Keratinocyte (primary cell): ENCODE measurements at regions not wholly inside any gene's neighbourhood (a gene's known extent, or its start where the extent isn't known, plus 50 kb on each side); places are given as distances from the start of the nearest gene placed in this dataset.

Experiments
- DNase-seq: peaks from one replicate; pipeline ENCODE4 v3.0.0-alpha.2; 2011; ENCODE audit warnings: low read depth, missing footprints, low spot score
- FAIRE-seq: peaks from 2 replicates; lab custom pipeline; 2011; peaks lifted over from hg19 to GRCh38; lab: Jason Lieb, UNC
- H2AFZ ChIP-seq: 2 replicates; pipeline ENCODE4 v1.6.0; 2012; ENCODE audit warnings: low read length, control low read depth, inconsistent platforms; ENCODE audit not compliant: control insufficient read depth
- H3K27ac ChIP-seq: 2 replicates; pipeline ENCODE4 v1.5.1; 2011; ENCODE audit warnings: low read length; ENCODE audit not compliant: control insufficient read depth, insufficient read depth
- H3K27me3 ChIP-seq: 3 replicates; pipeline ENCODE4 v1.6.0; 2011; ENCODE audit warnings: low read length; ENCODE audit not compliant: control insufficient read depth, insufficient read depth; ENCODE audit errors: extremely low read depth
- H3K36me3 ChIP-seq, 2 experiments: 2 replicates in 1 of 2; 3 replicates in 1 of 2; pipeline ENCODE4 v1.5.1; 2011; ENCODE audit warnings: low read length in 2 of 2, mild to moderate bottlenecking in 1 of 2; ENCODE audit not compliant: control insufficient read depth in 2 of 2, insufficient read depth in 2 of 2; ENCODE audit errors: extremely low read depth in 1 of 2
- H3K4me1 ChIP-seq: 3 replicates; pipeline ENCODE4 v1.5.1; 2011; ENCODE audit warnings: low read length; ENCODE audit not compliant: control insufficient read depth, insufficient read depth; ENCODE audit errors: extremely low read depth
- H3K4me2 ChIP-seq: 3 replicates; pipeline ENCODE4 v1.6.0; 2011; ENCODE audit warnings: low read depth, low read length; ENCODE audit not compliant: control insufficient read depth, insufficient read depth; ENCODE audit errors: extremely low read depth
- H3K4me3 ChIP-seq, 3 experiments: fragments of 200-600 bp in 1 of 3; sonication (generic) in 1 of 3; 2 replicates in 2 of 3; 3 replicates in 1 of 3; pipeline ENCODE4 v1.5.1; 2011 to 2016; ENCODE audit warnings: low read length in 3 of 3, mild to moderate bottlenecking in 3 of 3, control low read depth in 2 of 3, inconsistent platforms in 1 of 3, low read depth in 1 of 3, mixed read lengths in 1 of 3, mixed run types in 1 of 3, moderate library complexity in 1 of 3; ENCODE audit not compliant: control insufficient read depth in 2 of 3, insufficient read depth in 2 of 3; ENCODE audit errors: extremely low read depth in 1 of 3
- H3K79me2 ChIP-seq: 2 replicates; pipeline ENCODE4 v1.6.0; 2012; ENCODE audit warnings: low read length; ENCODE audit not compliant: control insufficient read depth, insufficient read depth
- H3K9ac ChIP-seq: 3 replicates; pipeline ENCODE4 v1.6.0; 2011; ENCODE audit warnings: low read length; ENCODE audit not compliant: control insufficient read depth, insufficient read depth; ENCODE audit errors: extremely low read depth
- H3K9me1 ChIP-seq: 3 replicates; pipeline ENCODE4 v1.6.0; 2011; ENCODE audit warnings: low read length; ENCODE audit not compliant: control insufficient read depth, insufficient read depth; ENCODE audit errors: extremely low read depth
- H3K9me3 ChIP-seq: 2 replicates; pipeline ENCODE4 v1.5.1; 2012; ENCODE audit warnings: low read depth, low read length; ENCODE audit not compliant: control insufficient read depth
- H4K20me1 ChIP-seq: 3 replicates; pipeline ENCODE4 v1.6.0; 2011; ENCODE audit warnings: low read length; ENCODE audit not compliant: control insufficient read depth, insufficient read depth; ENCODE audit errors: extremely low read depth
- EZH2 ChIP-seq: IDR thresholded peaks from one replicate; pipeline ENCODE4 v1.6.1; 2012; ENCODE audit warnings: inconsistent platforms, mild to moderate bottlenecking, low read length, moderate library complexity
- dilution Hi-C: fragments of 300-500 bp; cut with MboI; formaldehyde crosslinking; loops from one replicate; pipeline ENCODE4 v1.7.0; 2020; ENCODE audit warnings: low sequenced_read_pairs; ENCODE audit not compliant: extremely low pct_ligation_motif_present
- TF ChIP-seq, protein P1 (sequence below), 3 experiments: IDR thresholded peaks in 1 of 3; conservative IDR thresholded peaks in 1 of 3; optimal IDR thresholded peaks in 1 of 3; 2 replicates in 2 of 3; 3 replicates in 1 of 3; pipeline versions ENCODE3 to v1.5.1; 2011; ENCODE audit warnings: low read length in 3 of 3, mild to moderate bottlenecking in 3 of 3, moderate library complexity in 2 of 3, control low read depth in 1 of 3, inconsistent platforms in 1 of 3; ENCODE audit not compliant: insufficient read depth in 2 of 3; ENCODE audit errors: extremely low read depth in 1 of 3

DNA sequence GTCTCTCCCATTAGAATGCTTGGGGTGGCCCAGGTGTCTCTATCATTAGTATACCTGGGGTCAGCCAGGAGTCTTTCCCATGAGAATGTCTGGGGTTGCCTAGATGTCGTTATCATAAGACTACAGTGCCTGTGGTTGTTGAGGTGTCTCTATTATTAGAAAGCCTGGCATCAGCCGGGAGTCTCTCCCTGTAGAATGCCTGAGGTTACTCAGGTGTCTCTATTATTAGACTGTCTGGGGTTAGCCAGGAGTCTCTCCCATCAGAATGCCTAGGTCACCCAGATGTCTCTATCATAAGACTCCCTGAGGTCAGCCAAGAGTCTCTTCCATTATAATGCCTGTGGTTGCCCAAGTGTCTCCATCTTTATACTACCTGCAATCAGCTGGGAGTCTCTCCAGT is 1541.1 kb downstream of the UQCRFS1 start:
- Histone ChIP-seq H3K9ac (no peak overlapping the region), H3K4me3 (no peak overlapping the region), H3K9me1 (no peaks in the 10 kb centered on the region), H3K9me3 (no peaks in the 10 kb centered on the region), H3K4me2 (no peak overlapping the region), H3K27me3 (no peaks in the 10 kb centered on the region), H2AFZ (no peak overlapping the region), H3K79me2 (no peaks in the 10 kb centered on the region), H4K20me1 (no peaks in the 10 kb centered on the region), H3K4me1 (no peaks in the 10 kb centered on the region), H3K36me3 (no peaks in the 10 kb centered on the region), H3K27ac (no peak overlapping the region)
- dilution Hi-C loops, result no loop called here
- FAIRE-seq, result no peak
- TF ChIP-seq EZH2, result no peak
- TF ChIP-seq, protein P1, sequence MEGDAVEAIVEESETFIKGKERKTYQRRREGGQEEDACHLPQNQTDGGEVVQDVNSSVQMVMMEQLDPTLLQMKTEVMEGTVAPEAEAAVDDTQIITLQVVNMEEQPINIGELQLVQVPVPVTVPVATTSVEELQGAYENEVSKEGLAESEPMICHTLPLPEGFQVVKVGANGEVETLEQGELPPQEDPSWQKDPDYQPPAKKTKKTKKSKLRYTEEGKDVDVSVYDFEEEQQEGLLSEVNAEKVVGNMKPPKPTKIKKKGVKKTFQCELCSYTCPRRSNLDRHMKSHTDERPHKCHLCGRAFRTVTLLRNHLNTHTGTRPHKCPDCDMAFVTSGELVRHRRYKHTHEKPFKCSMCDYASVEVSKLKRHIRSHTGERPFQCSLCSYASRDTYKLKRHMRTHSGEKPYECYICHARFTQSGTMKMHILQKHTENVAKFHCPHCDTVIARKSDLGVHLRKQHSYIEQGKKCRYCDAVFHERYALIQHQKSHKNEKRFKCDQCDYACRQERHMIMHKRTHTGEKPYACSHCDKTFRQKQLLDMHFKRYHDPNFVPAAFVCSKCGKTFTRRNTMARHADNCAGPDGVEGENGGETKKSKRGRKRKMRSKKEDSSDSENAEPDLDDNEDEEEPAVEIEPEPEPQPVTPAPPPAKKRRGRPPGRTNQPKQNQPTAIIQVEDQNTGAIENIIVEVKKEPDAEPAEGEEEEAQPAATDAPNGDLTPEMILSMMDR (optimal IDR thresholded peaks at IDR 0.05 in 1 of 3, IDR thresholded peaks at IDR 0.05 in 1 of 3, conservative IDR thresholded peaks at IDR 0.05 in 1 of 3; ENCODE audit: extremely low read depth in 1 of 3, insufficient read depth in 2 of 3, low read length in 3 of 3), result no peak
- no peak for DNase-seq

DNA sequence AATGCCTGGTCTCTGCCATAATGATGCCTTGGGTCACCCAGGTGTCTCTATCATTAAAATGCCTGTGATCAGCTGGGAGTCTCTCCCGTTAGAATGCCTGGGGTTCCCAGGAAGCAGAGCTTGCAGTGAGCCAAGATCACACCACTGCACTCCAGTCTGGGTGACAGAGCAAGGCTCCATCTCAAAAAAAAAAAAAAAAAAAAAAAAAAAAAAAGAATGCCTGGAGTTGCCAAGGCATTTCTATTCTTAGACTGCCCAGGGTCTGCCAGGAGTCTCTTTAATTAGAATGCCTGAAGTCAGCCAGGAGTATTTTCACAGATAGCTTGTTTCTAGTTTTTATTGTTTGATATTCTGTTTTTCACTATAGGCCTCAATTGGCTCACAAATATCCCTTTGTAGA is 1552.5 kb downstream of the UQCRFS1 start:
- DNase-seq (no peak), FAIRE-seq (no peak)
- Histone ChIP-seq H3K9ac (no peak overlapping the region), H3K27me3 (no peaks in the 10 kb centered on the region), H4K20me1 (no peaks in the 10 kb centered on the region), H3K4me3 (no peak overlapping the region), H3K36me3 (no peaks in the 10 kb centered on the region), H3K9me1 (no peaks in the 10 kb centered on the region), H3K4me1 (no peaks in the 10 kb centered on the region), H3K9me3 (peaks cover 6% of the 10 kb centered on the region), H3K4me2 (no peak overlapping the region), H2AFZ (no peak overlapping the region), H3K27ac (no peak overlapping the region), H3K79me2 (no peaks in the 10 kb centered on the region)
- dilution Hi-C loops, result no loop called here
- TF ChIP-seq, protein P1 (optimal IDR thresholded peaks at IDR 0.05 in 1 of 3, IDR thresholded peaks at IDR 0.05 in 1 of 3, conservative IDR thresholded peaks at IDR 0.05 in 1 of 3; ENCODE audit: extremely low read depth in 1 of 3, insufficient read depth in 2 of 3, low read length in 3 of 3), result no peak
- no peak for TF ChIP-seq EZH2
